GM18870 (cell line): ENCODE measurements at regions not wholly inside any gene's neighbourhood (a gene's known extent, or its start where the extent isn't known, plus 50 kb on each side); places are given as distances from the start of the nearest gene placed in this dataset.
"Not testable (repeated sequence)": the region's sequence is repeated elsewhere in the genome, so short reads cannot be mapped to it uniquely, and the experiment has no call there.

Experiments used
- ATAC-seq: cut with Tn5 transposase; IDR thresholded peaks from one replicate; pipeline ENCODE4 v1.9.1; 2021; ENCODE audit warnings: moderate library complexity; ENCODE audit not compliant: unreplicated experiment

GRCh38 chr17:71849783-71850768 lies 270.7 kb upstream of the SOX9 start:
- ATAC-seq = peak; percentile 68

- ATAC-seq = peak; percentile 49
Observed at GRCh38 chr17:71850812-71851211, 270.0 kb upstream of the SOX9 start.

GRCh38 chr17:71855010-71855409 lies 265.8 kb upstream of the SOX9 start:
- no peak for ATAC-seq

- no peak for ATAC-seq
Observed at GRCh38 chr17:71864755-71865154, 256.1 kb upstream of the SOX9 start.

- ATAC-seq = no peak
Observed at GRCh38 chr17:71866095-71866494, 254.7 kb upstream of the SOX9 start.

GRCh38 chr17:71869293-71869692 lies 251.5 kb upstream of the SOX9 start:
- ATAC-seq = no peak

GRCh38 chr17:71869841-71870545 lies 250.8 kb upstream of the SOX9 start:
- ATAC-seq = no peak

- no peak for ATAC-seq
Observed at GRCh38 chr17:71870546-71870862, 250.3 kb upstream of the SOX9 start.

- ATAC-seq = no peak
Observed at GRCh38 chr17:71872843-71873485, 247.9 kb upstream of the SOX9 start.

- not testable (repeated sequence) for ATAC-seq
Observed at GRCh38 chr17:71874773-71875172, 246.0 kb upstream of the SOX9 start.

- no peak for ATAC-seq
Observed at GRCh38 chr17:71878271-71878670, 242.5 kb upstream of the SOX9 start.

GRCh38 chr17:71878998-71879397 lies 241.8 kb upstream of the SOX9 start:
- no peak for ATAC-seq

GRCh38 chr17:71881041-71881440 lies 239.8 kb upstream of the SOX9 start:
- ATAC-seq = no peak

- no peak for ATAC-seq
Observed at GRCh38 chr17:71881581-71881980, 239.2 kb upstream of the SOX9 start.

- no peak for ATAC-seq
Observed at GRCh38 chr17:71883258-71883657, 237.6 kb upstream of the SOX9 start.

GRCh38 chr17:71883845-71884244 lies 237.0 kb upstream of the SOX9 start:
- no peak for ATAC-seq

GRCh38 chr17:71885662-71886061 lies 235.2 kb upstream of the SOX9 start:
- ATAC-seq = no peak

- no peak for ATAC-seq
Observed at GRCh38 chr17:71899317-71899716, 221.5 kb upstream of the SOX9 start.

- no peak for ATAC-seq
Observed at GRCh38 chr17:71900621-71901229, 220.1 kb upstream of the SOX9 start.

- ATAC-seq = no peak
Observed at GRCh38 chr17:71902894-71903506, 217.8 kb upstream of the SOX9 start.
